Caco-2 (cell line): ENCODE measurements at regions not wholly inside any gene's neighbourhood (a gene's known extent, or its start where the extent isn't known, plus 50 kb on each side); places are given as distances from the start of the nearest gene placed in this dataset.

Source experiments
- BruUV-seq: library from RNA; stranded (reverse); fragments of 400-500 nt; replicated peaks from 2 replicates; lab custom pipeline; 2021; lab: Mats Ljungman, UMichigan
- CTCF ChIA-PET: fragments of 300-600 bp; sonication (Branson Sonifier 250); formaldehyde crosslinking; loops from one replicate; lab custom pipeline; 2022; ENCODE audit warnings: antibody characterized with exemption; lab: Charles Lee
- POLR2A ChIA-PET: fragments of 300-600 bp; sonication (Branson Sonifier 250); formaldehyde crosslinking; loops from one replicate; lab custom pipeline; 2022; ENCODE audit warnings: antibody characterized with exemption; lab: Charles Lee
- DNase-seq, 2 experiments: peaks; one replicate each; pipeline versions ENCODE4 v3.0.0 to v3.0.0-alpha.2; 2020 to 2022
- H3K27me3 ChIP-seq: replicated peaks from 2 replicates; pipeline ENCODE4 v1.6.0; 2011; ENCODE audit warnings: low read length; ENCODE audit not compliant: control insufficient read depth, insufficient read depth
- H3K36me3 ChIP-seq: 2 replicates; pipeline ENCODE4 v1.5.1; 2011; ENCODE audit warnings: low read length; ENCODE audit not compliant: control insufficient read depth, insufficient read depth
- H3K4me1 ChIP-seq: fragments of 250-450 bp; sonication (Bioruptor Pico); 2 replicates; pipeline ENCODE4 v1.5.1; 2020; ENCODE audit warnings: mild to moderate bottlenecking
- H3K4me3 ChIP-seq: 2 replicates; pipeline ENCODE4 v1.5.1; 2011; ENCODE audit warnings: low read depth, mild to moderate bottlenecking, control low read depth, low read length
- H3K9me3 ChIP-seq: fragments of 250-450 bp; sonication (Bioruptor Pico); 2 replicates; pipeline ENCODE4 v1.5.1; 2020; ENCODE audit warnings: mild to moderate bottlenecking, moderate library complexity
- H3K27ac Mint-ChIP-seq: one replicate; pipeline ENCODE4 v1.8.0; 2022; ENCODE audit warnings: mixed read lengths; ENCODE audit not compliant: unreplicated experiment
- H3K27me3 Mint-ChIP-seq: one replicate; pipeline ENCODE4 v1.8.0; 2022; ENCODE audit warnings: mixed read lengths; ENCODE audit not compliant: insufficient read depth, unreplicated experiment
- H3K36me3 Mint-ChIP-seq: one replicate; pipeline ENCODE4 v1.8.0; 2022; ENCODE audit warnings: mild to moderate bottlenecking, mixed read lengths; ENCODE audit not compliant: insufficient read depth, unreplicated experiment
- H3K4me1 Mint-ChIP-seq: one replicate; pipeline ENCODE4 v1.8.0; 2022; ENCODE audit warnings: low read depth, mixed read lengths; ENCODE audit not compliant: unreplicated experiment
- H3K4me3 Mint-ChIP-seq: one replicate; pipeline ENCODE4 v1.8.0; 2022; ENCODE audit warnings: mild to moderate bottlenecking, moderate library complexity, mixed read lengths; ENCODE audit not compliant: unreplicated experiment
- H3K9me3 Mint-ChIP-seq: one replicate; pipeline ENCODE4 v1.8.0; 2022; ENCODE audit warnings: mixed read lengths; ENCODE audit not compliant: unreplicated experiment
- intact Hi-C: fragments of 100-400 bp; cut with micrococcal nuclease; formaldehyde crosslinking; loops from one replicate; pipeline ENCODE4 v1.10.0; 2022; ENCODE audit not compliant: unreplicated experiment
- TF ChIP-seq, protein P1 (sequence below), 2 experiments: fragments of 200-600 bp in 1 of 2; IDR thresholded peaks; 1 replicate in 1 of 2; 2 replicates in 1 of 2; pipeline versions ENCODE4 v1.5.1 to v1.8.0; 2011 to 2022; ENCODE audit warnings: antibody characterized with exemption in 1 of 2, control low read depth in 1 of 2, inconsistent platforms in 1 of 2, low read depth in 1 of 2, low read length in 1 of 2, mild to moderate bottlenecking in 1 of 2, moderate library complexity in 1 of 2; ENCODE audit not compliant: insufficient read depth in 1 of 2, severe bottlenecking in 1 of 2, unreplicated experiment in 1 of 2

DNA sequence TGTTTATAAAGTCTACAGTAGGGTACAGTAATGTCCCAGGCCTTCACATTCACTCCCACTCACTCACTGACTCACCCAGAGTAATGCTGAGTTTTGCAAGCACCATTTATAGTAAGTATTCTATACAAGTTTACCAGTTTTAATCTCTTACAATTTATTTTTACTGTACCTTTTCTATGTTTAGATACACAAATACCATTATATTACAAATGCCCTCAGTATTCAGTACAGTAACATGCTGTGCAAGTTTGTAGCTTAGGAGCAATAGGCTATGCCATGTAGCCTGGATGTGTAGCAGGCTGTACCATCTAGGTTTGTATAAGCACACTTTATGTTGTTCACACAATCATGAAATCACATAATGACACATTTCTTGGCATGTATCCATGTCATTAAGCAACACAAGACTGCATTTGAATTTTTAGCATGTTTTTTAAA, 673.6 kb downstream of the CD109 start:
- CTCF ChIA-PET, result no interaction called here

DNA sequence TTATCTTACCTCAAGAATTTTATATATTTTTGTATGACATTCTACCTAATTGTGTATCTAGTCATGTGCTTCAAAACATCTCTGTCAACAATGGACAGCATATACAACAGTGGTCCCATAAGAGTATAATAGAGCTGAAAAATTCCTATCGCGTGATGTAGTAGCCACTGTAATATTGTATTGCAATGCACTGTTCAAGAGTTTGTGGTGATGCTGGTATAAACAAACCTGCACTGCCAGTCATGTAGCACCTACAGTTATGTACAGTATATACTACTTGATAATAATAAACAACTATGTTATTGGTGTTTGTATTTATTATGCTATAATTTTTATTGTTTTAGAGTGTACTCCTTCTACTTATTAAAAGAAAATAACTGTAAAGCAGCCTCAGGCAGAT, 672.7 kb downstream of the CD109 start:
- intact Hi-C loops, result no loop called here
- CTCF ChIA-PET, result no interaction called here
- no peak for DNase-seq
- Mint-ChIP-seq H3K4me3 (no peak overlapping the region), H3K27me3 (no peaks in the 10 kb centered on the region), H3K36me3 (no peaks in the 10 kb centered on the region), H3K27ac (no peak overlapping the region), H3K4me1 (no peaks in the 10 kb centered on the region), H3K9me3 (no peaks in the 10 kb centered on the region)
- H3K27me3 ChIP-seq, result no peaks in the 10 kb centered on the region
- TF ChIP-seq, protein P1, sequence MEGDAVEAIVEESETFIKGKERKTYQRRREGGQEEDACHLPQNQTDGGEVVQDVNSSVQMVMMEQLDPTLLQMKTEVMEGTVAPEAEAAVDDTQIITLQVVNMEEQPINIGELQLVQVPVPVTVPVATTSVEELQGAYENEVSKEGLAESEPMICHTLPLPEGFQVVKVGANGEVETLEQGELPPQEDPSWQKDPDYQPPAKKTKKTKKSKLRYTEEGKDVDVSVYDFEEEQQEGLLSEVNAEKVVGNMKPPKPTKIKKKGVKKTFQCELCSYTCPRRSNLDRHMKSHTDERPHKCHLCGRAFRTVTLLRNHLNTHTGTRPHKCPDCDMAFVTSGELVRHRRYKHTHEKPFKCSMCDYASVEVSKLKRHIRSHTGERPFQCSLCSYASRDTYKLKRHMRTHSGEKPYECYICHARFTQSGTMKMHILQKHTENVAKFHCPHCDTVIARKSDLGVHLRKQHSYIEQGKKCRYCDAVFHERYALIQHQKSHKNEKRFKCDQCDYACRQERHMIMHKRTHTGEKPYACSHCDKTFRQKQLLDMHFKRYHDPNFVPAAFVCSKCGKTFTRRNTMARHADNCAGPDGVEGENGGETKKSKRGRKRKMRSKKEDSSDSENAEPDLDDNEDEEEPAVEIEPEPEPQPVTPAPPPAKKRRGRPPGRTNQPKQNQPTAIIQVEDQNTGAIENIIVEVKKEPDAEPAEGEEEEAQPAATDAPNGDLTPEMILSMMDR (IDR thresholded peaks at IDR 0.05; ENCODE audit: insufficient read depth in 1 of 2, low read depth in 1 of 2, low read length in 1 of 2, severe bottlenecking in 1 of 2, unreplicated experiment in 1 of 2), result no peak
- no peaks in the 10 kb centered on the region for H3K4me1 ChIP-seq
- H3K9me3 ChIP-seq, result no peaks in the 10 kb centered on the region
- no peak overlapping the region for H3K4me3 ChIP-seq
- no TSS peak for BruUV-seq
- POLR2A ChIA-PET, result no interaction called here
- no peaks in the 10 kb centered on the region for H3K36me3 ChIP-seq

More for the DNA sequence above, 673.6 kb downstream of the CD109 start:
- no peaks in the 10 kb centered on the region for H3K9me3 ChIP-seq
- no peak overlapping the region for H3K27ac Mint-ChIP-seq
- H3K9me3 Mint-ChIP-seq, result no peaks in the 10 kb centered on the region
- intact Hi-C loops, result no loop called here
- no peak for DNase-seq
- H3K4me3 Mint-ChIP-seq, result no peak overlapping the region
- TF ChIP-seq, protein P1 (IDR thresholded peaks at IDR 0.05; ENCODE audit: insufficient read depth in 1 of 2, low read depth in 1 of 2, low read length in 1 of 2, severe bottlenecking in 1 of 2, unreplicated experiment in 1 of 2), result no peak
- no peaks in the 10 kb centered on the region for H3K4me1 ChIP-seq
- BruUV-seq, result no TSS peak
- no peaks in the 10 kb centered on the region for H3K27me3 Mint-ChIP-seq
- H3K36me3 Mint-ChIP-seq, result no peaks in the 10 kb centered on the region
- no peaks in the 10 kb centered on the region for H3K27me3 ChIP-seq
- POLR2A ChIA-PET, result no interaction called here
- H3K36me3 ChIP-seq, result no peaks in the 10 kb centered on the region
- H3K4me1 Mint-ChIP-seq, result no peaks in the 10 kb centered on the region
- H3K4me3 ChIP-seq, result no peak overlapping the region

DNA sequence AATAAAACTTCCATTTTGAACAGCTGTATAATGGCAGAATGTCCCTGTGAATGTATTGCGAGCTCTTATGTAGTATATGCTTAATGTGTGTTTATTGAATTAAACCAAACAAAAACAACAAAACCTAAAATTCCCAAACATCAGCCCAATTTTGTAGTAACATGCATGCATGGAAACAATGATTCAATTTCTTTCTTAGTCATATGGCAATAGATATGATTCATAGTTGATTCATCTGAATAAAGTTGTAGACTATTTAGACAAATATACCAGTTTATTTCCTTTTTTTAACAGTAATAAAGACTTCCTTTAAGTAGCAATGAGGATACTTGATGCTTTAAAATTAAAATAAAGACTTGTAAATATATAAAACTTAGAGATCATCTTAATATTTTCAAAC, 670.6 kb downstream of the CD109 start:
- TF ChIP-seq, protein P1 (IDR thresholded peaks at IDR 0.05; ENCODE audit: insufficient read depth in 1 of 2, low read depth in 1 of 2, low read length in 1 of 2, severe bottlenecking in 1 of 2, unreplicated experiment in 1 of 2), result no peak
- intact Hi-C loops, result no loop called here
- H3K4me3 ChIP-seq, result no peak overlapping the region
- Mint-ChIP-seq H3K36me3 (no peaks in the 10 kb centered on the region), H3K27ac (no peak overlapping the region), H3K9me3 (no peaks in the 10 kb centered on the region), H3K27me3 (no peaks in the 10 kb centered on the region), H3K4me3 (no peak overlapping the region), H3K4me1 (no peaks in the 10 kb centered on the region)
- no peaks in the 10 kb centered on the region for H3K36me3 ChIP-seq
- ChIA-PET POLR2A (no interaction called here), CTCF (no interaction called here)
- H3K4me1 ChIP-seq, result no peaks in the 10 kb centered on the region
- no peaks in the 10 kb centered on the region for H3K9me3 ChIP-seq
- no TSS peak for BruUV-seq
- DNase-seq, result no peak
- no peaks in the 10 kb centered on the region for H3K27me3 ChIP-seq
